SK-N-SH (cell line): ENCODE measurements at regions not wholly inside any gene's neighbourhood (a gene's known extent, or its start where the extent isn't known, plus 50 kb on each side); places are given as distances from the start of the nearest gene placed in this dataset.

Source experiments
- CTCF ChIP-seq: fragments of 200-600 bp; sonication (generic); IDR thresholded peaks from 2 replicates; pipeline ENCODE4 v1.6.1; 2017; ENCODE audit warnings: antibody characterized with exemption, mild to moderate bottlenecking, moderate library complexity
- EP300 ChIP-seq, 2 experiments: IDR thresholded peaks; 2 replicates each; pipeline versions ENCODE4 v1.4.0 to v1.6.1; 2012; ENCODE audit warnings: borderline replicate concordance in 1 of 2, low read depth in 1 of 2, low read length in 1 of 2
- POLR2AphosphoS5 ChIP-seq: IDR thresholded peaks from 2 replicates; pipeline ENCODE4 v1.6.1; 2012; ENCODE audit warnings: low read depth, low read length
- SIN3A ChIP-seq: IDR thresholded peaks from 2 replicates; pipeline ENCODE4 v1.6.1; 2012; ENCODE audit warnings: low read depth, mild to moderate bottlenecking, low read length, moderate library complexity, borderline replicate concordance
- SMC3 ChIP-seq: IDR thresholded peaks from 2 replicates; pipeline ENCODE4 v1.6.1; 2012; ENCODE audit warnings: low read depth, low read length, improper control_type of control experiment

DNA sequence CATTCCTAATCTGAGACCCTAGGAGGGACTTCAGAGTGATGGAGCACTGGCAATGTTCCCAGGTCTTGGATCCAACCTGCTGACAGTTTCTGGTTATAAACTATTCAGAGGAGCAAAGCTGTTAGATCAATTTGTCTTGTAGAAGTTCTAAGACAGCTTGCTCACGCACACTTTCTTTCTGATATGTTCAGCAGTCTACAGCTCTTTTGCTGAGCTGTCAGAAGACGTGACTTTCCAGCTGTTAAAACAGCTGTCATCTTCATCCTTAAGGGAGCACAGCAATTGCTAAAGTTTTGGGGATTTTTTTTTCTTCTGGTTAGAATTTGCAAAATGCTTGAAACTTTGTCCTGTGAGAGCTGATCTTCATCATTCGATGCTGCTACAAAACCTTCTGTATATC, 823.1 kb downstream of the SORCS1 start:
- TF ChIP-seq CTCF (no peak), POLR2AphosphoS5 (no peak), SIN3A (no peak), SMC3 (no peak), EP300 (IDR thresholded peaks at IDR 0.05; ENCODE audit: borderline replicate concordance in 1 of 2, low read depth in 1 of 2, low read length in 1 of 2) (no peak)
